Ammon's horn (tissue), 1 donor: ENCODE measurements at regions not wholly inside any gene's neighbourhood (a gene's known extent, or its start where the extent isn't known, plus 50 kb on each side); places are given as distances from the start of the nearest gene placed in this dataset.

Experiments used
- DNase-seq: peaks from one replicate; pipeline ENCODE4 v3.0.0-alpha.2; 2016; ENCODE audit warnings: low spot score

DNA sequence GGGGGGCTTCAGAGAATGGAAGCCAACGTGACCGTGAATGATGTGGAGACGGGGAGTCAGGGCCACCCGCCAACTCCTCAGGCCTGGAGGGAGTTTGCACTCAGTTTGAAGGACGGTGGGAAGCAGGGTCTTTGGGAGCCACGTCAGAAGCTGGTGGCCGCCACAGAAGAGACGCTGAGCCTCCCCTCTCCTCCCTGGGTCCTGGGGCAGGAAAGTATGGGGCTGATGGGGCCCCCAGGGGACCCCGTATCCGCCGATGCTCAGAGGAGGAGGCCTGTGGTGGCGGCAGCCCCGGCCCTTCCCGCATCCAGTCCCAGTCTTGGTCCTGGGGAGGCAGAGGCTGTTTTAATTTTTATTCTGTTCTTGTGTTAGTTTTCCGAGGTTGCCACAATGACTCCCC, 188.6 kb upstream of the C1orf174 start:
- no peak for DNase-seq

DNA sequence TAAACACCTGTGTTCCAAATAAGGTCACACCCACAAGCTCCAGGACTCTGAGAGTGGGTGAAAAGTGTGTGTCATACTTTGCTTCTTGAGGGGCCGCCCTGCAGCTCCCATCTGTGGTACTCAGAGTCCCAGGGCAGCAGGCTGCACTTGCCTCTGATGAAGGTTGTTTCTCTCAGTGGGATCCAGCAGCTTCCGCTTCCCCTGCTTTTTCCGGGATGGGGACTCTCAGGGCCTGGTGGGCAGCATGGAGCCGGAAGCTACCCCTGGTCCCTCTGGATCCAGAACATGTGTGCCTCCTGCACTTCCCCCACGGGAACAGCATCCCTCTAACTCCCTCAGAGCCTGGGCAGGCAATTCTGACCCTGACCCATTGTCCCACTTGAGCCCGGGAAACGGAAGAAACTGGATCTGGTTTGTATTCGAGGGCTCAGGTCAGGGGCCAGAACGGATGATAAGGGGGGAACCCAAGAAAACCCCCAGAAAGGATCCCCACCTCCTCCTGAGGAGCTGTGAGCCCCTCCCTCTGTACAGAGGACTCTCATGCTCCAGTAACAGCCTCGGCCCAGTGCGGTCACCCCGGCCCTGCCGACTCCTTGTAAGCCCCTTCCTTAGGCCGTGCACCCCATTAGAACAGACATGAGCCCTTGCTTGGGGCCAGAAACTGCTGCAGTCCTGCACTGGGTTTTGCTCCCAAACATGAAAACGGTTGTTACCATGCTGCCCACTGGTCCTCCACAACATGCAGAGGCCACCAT, 189.5 kb upstream of the C1orf174 start:
- no peak for DNase-seq

DNA sequence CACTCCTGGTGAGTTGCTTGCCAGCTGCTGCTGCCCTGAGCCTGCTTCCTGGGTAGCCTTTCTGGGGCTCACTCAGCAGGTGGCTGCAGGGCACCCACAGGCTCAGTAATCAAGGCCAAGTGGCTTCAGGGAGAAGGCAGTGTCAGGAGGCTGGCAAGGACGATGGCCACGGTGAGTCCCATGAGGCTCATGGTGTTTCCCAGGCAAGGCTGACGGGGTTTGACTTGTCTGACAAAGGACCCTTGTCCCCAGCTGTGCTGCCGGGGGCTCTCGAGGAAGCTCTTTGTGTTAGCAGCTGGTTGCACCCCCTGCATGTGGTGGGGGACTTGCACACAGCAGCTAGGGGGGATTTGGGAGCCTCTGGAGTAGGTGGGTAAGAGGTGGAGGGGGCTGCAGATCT, 190.5 kb upstream of the C1orf174 start:
- no peak for DNase-seq

DNA sequence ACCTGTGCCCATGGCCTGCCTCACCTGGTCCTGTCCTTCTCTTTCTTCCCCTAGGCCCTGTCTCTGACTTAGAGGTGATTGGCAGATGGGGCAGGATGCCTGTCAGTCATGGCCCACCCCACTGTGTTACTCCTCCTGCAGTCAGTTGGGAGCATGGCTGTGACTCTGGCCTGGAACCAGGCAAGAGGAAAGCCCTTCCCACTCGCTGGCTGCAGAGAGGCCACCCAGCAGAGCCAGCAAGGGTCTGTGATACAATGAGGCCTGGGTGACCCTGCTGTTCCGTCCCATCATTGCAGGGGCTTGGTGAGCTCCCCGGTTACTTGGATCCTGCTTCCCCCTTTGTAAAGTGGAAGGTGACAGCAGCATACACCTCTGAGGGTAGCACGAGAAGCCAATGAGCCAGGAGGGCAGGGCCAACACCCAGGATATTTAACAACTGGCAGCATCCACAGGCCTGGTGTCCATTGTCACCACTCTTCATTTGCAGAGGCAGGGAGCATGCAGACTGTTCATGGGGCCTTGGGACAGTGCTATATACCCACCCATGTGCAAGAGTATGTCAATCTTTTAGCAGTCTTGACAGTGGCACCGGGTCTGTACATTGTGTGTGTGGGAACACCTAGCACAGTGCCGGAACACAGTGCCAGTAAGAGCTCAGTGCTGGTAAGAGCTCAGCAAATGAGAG, 191.0 kb upstream of the C1orf174 start:
- no peak for DNase-seq

DNA sequence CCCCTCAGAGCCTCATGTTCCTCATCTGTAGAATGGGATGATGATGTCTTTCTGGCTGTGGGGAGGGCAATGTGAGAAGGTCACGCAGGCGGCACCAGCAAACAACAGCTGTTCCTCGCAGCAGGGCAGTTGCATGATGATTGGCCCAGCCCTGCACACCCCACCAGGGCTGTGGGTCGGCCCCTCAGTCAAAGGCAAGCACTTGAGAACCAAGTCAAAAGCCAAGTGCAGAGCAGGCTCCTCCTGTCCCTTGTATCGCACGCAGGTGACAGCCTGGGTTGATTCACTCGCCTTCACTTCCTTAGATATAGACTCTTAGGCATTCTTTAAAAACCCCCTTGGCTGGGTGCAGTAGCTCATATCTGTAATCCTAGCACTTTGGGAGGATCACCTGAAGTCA, 191.9 kb upstream of the C1orf174 start:
- no peak for DNase-seq

DNA sequence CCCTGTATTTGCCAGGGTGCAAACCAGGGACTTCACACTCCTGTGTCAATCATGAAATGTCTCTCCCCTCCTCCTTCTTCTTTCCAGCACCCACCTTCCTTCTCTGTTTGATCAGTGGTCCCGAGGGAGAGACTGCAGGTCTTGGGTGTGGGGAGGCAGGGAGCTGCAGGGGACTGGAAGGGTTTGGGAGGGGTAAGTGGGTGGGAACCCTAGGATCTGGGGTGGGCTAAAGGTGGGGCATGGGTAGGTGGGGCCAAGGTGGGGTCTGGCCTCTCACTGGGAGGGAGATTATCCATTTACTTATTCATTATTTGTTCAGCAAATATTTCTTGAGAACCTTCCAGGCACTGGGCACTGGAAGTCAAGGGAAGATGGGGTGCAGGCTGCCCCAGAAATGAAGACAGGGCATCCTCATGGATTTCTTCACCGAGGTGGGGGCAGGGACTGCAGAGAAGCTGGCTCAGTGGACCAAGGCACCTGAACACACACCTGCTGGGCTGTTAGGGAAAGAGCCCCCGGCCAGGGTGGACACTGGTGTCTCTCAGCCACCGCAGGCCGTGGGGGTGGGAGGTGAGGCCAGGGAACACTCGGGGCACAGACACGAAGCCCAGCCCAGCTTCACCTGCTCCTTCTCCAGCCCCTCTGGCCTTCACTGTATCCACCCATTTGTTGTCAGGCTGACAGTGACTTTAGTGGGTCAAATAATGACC, 193.9 kb upstream of the C1orf174 start:
- no peak for DNase-seq

DNA sequence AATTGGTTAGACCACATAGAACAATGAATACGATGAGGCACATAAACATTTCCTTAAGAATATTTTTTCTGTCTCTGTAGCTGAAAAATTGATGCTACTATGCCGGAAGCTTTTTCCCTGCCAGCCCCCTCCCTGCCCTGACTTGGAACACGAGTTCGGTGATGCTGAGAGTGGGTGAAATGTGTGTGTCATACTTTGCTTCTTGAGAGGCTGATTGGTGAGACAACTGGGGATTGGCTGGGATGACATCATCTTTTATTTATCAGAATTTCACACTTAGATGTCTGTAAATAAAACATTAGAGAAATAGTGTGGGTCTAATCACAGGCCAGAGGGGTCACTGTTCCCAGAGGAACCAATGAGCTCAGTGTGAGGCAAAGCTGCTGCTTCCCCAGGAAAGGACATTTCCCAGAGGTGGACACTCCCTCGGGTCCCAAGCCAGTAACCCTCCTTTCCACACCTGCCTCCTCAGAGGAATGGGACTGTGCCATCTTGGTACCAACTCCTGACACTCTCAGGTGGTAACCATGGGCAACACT, 195.4 kb upstream of the C1orf174 start:
- no peak for DNase-seq

DNA sequence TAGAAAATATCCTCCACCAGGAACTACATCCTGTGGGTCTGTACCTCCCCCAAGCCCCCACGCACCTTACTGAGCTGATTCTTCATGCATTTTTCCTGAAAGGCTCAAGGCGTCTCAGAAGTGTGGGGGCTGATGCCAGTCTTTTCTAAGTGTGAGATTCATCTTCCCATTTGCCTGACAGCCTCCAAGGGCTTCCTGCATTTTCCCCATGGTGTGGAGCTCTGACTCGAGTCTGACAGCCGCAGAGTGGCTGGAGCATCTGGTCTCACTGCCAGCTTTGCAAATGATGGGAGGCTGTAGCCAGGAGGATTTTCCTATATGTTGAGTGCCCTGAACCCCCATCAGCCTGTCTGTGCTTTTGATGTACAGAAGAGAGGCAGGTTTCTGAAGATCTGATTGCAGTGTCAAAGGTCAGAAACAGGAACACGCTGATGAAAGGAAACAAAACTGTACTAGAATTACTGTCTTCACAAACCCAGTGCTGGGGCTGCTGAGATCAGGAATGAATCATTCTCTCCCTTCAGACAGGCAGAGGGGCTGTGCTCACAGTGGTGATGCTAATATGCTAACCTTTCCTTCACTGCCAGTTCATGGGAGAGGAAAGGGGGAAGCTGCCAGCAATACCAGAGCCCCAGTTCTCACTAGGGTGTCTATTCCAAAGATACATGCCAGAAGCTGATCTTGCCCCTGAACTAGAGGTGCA, 201.5 kb upstream of the C1orf174 start:
- no peak for DNase-seq

DNA sequence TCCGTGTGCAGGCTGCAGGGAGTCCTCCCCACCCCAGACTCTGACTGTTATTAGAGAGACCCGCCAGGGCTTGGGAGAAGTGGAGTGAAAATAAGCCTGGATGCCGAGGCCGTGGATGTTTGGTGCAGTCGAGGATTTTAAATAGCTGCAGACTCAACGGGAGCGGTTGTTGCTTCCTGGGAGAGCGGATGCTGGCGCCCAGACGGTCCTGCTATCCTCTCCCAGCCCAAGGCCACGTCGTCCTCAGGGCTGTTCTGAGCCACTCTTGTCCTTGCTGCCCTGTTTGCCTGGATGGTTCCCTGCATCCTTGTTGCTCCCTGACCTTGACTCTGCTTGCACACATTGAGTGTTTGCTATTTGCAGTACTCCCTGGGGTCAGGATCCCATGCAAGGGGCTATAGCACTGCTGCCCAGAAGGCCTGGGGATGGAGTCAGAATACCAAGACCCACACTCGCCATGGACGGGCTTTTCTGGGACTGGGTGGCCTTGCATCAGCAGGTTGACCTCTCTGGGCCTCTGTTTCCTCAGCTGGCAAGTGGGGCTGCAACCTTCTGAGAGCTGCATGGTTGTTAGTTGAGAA, 205.3 kb upstream of the C1orf174 start:
- no peak for DNase-seq

DNA sequence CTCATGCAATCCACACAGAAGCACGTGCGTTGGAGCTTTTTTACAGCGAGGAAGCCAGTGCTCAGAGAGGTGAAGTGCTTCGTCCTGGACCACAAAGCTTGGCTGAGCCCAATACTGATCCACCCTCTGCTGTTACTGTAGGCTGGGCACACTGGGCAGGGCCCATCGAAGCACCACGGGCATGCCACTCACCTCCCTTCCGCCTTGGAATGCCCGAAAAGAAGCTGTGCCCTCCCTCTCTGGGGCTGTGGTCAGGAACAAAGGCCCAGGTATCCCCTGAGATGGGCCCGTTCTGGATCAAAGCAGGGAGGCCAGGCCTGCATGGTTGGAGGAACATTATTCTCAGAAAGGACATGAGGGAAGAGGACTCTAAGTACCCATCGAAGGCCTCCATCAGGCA, 206.7 kb upstream of the C1orf174 start:
- DNase-seq, result no peak

DNA sequence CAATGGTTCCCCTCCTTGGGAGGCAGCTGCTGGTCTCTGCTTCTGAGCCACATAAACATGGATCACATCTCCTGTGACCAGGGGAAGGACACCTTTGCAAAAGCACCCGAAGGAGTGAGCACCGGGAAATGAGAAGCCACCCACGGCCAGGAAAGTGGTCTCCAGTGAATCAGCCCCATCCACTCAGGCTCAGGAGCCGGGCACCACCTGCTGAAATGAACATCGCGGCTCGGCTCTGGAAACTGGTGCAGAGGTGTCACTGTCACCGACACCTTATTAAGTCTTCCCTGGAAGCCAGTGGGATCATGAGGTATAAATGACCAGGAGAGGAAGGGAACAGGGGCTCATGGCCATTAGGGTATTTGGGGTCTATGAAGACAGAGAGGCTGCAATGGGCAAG, 207.2 kb upstream of the C1orf174 start:
- DNase-seq, result no peak

DNA sequence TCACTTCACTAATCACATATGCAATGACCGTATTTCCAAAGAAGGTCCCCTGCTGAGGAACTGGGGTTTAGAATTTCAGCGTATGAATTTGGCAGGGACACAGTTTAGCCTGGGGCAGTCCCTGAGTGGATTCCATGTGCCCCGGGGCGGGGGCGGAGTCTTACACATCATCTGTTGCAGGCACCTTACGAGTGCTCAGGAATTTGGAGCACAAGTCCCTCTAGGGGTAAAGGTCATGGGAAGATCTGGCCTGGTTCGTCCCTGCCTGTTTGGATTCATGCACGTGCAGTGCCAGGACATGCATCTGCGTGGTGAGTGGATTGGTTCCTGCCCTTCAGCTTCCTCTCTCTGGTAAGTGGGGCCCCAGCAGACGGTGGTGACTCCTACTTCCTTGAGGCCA, 208.3 kb upstream of the C1orf174 start:
- no peak for DNase-seq

DNA sequence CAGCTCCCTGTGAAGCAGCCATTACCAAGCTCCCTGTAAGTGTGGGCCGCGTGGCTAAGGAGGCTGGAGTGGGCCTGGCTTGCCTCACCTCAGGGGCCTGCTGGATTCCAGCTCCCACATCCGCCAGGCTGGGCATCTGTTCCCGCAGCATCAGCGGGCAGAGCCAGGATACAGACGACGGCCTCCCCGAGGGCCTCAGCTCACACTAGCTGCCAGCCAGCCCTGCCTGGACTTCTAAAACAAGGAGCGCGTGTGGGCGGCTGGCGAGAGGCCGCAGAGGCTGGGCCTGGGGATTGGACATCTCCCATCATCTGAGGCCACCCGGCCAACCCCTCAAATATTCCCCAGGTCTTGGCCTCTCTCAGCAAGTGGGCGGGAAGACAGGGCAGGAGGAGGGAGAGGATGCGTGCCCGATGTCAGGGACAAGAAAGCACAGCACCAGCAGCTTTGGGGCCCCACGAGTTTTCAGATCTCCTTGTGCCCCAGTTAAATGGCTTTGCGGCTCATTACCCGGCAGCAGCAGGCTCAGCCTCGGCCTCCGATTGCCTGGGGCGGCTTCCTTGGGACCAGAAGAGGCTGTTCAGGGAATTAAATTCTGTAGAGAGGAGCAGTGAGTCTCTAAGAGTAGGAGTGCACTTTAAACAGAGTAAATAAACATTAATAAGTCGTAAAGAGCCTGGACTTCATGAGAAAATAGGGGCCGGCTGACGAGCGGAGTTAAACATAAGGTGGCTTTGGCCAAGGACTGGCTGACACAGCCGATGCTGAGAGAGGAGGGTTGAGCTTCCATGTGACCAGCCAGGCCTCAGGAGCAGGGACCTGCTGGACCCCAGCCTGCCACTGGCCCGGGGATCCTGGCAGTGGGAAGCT, 208.9 kb upstream of the C1orf174 start:
- peak; percentile 34 for DNase-seq

DNA sequence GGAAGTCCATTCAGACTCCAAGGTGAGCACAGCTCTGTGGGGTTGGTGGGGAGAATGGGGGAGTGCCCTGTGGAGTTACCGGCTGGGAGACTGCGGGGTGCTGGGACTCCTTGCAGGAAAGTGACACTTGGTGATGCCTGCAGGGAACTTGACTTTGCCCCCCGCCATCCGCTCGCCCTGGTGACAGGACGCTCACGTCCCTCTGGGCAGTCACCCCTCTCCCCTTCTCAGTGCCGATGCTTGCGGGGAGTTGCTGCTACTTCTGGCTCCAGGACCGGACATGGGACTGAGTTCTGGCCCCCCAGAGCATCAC, 209.5 kb upstream of the C1orf174 start:
- DNase-seq, result no peak

DNA sequence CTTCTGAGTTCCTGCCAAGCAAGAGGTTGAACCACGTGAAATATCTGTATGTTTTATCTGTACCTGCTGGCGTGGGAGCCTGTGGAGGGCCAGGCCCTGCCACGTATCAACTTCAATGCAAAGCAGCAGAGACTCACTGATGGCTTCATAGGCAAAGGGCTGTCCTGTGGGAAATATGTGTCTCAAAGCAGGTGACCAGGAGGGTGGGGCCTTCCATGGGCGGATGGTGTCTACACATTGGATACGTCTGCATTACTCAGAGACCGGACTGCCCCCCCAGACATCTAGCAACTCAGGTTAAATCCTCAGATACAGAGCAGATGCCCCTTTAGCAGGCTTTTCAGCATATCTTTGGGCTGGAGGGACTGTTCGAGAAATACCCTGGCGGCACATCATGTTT, 210.8 kb upstream of the C1orf174 start:
- DNase-seq, result no peak

DNA sequence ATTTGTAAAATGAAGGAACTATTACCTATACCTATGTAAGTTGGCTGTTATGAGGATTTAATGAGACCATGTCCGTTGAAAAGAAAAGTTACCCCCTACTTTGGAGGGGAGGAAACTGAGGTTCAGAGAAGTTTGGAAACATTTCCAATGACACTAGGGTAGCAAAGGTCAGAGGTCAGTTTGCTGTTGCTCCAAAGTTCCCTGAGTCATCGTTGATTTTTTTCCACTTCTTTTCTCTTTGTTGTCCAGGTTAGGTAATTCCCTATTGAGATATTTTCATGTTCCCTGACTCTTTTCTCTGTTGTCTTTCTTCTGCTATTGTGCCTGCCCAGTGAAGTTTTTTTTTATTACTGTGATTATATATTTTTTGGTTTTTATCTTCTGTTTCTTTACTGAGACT, 213.8 kb upstream of the C1orf174 start:
- DNase-seq, result no peak

DNA sequence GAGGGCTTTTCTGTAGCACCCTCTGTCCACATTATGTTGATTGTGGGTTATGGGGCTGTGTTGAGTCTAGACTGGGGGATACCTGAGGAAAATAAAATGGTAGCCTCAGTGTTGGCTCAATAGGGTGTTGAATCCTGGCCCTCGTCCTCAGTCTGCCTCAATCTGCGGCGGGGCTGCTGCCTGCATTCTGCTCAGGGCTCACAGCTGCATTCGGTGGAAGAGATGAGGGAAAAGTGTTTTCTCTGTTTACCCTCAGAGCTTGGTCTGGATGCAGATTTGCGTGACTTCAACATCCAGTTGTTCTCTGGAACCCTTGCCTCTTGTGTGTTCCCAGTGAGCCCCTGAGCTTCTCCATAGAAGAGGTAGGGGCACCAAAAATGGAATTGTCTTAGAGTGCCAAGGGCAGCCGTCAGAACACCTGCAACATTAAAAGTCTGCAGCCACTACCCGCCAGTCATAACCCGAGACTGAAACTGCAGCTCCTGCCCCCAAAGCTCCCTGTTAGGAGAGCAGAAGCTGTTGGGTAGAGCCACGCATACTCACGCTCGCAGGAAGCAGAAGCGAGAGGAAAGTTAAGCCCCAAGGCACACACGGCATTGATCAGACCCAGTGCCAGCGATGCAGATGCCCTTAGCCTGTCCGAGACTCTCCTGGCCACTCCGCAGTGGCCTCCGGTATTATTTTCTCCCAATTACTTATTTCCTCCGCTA, 215.3 kb upstream of the C1orf174 start:
- DNase-seq, result no peak

DNA sequence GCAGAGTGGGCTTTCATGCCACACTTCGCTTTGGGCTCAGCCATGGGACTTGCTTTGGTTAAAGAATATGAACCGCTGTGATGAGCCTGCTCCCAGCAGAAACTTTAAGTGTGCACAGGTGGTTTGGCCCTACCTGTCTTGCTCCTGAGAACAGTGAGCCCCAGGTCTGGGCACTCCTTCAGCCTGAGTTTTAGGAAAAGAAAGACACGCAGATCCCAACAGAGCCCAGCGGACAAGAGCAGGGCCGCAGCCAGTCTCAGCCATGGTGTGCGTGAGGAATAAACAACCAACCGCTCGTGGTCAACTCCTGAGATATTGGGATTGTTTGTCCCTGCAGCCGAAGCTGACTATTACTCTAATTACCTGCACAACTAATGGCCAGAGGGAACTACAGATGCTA, 217.1 kb upstream of the C1orf174 start:
- DNase-seq, result no peak

DNA sequence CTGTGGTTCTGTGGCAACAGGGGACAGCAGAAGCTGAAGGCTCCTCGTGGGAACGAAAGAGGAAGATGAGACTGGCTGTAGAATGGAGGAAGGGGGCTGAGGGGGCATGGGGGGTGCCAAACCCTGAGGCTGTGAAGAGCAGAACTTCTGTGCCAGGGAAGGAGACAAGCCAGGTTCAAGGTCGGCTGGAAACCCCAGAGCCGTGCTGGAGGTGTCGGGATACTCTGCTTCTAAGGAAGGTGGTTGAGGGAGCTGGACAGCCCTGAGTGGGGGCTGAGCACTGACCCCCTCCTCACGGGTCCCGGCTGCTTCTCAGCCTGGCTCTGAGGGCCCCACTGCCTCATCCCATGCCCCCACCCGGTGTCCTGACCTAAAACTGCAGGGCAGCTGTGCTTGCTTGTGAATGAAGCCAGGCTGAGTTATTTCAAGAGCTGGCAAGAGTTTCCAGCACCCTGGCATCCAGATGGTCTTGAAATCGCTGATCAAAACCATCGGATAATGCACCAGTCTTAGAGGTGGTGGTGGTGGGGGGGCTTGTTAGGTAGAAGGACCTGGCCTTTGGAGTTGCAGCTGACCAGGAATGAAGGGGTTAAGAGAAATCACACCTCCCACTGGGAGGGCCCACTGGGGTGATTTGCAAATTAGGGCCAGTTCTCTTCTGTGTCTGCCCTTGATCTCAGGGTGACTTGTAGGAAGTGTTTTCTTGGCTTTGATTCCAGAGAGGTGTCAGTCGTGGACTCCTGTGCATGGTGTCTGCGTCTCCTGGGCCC, 218.9 kb upstream of the C1orf174 start:
- DNase-seq, result no peak
